Neural cell (in vitro differentiated cells): ENCODE measurements at regions not wholly inside any gene's neighbourhood (a gene's known extent, or its start where the extent isn't known, plus 50 kb on each side); places are given as distances from the start of the nearest gene placed in this dataset.

Experiments
- H2AFZ ChIP-seq: fragments of 200-600, 300-800 bp; sonication (generic), shearing (Covaris generic); 2 replicates; pipeline ENCODE4 v1.6.0; 2014; ENCODE audit warnings: low read depth, mild to moderate bottlenecking, antibody characterized with exemption, low read length, moderate library complexity
- H3F3A ChIP-seq: fragments of 200-600 bp; shearing (Covaris generic); 2 replicates; pipeline ENCODE4 v1.6.1; 2016; ENCODE audit warnings: mild to moderate bottlenecking, moderate library complexity, mixed read lengths, antibody characterized with exemption, low read length; ENCODE audit not compliant: insufficient read depth, poor library complexity, severe bottlenecking
- H3K27ac ChIP-seq: fragments of 200-600, 300-800 bp; sonication (generic), shearing (Covaris generic); 2 replicates; pipeline ENCODE4 v1.5.1; 2014; ENCODE audit warnings: mild to moderate bottlenecking, low read length, moderate library complexity
- H3K27me3 ChIP-seq: fragments of 300-800, 200-600 bp; sonication (generic), shearing (Covaris generic); 2 replicates; pipeline ENCODE4 v1.6.0; 2014; ENCODE audit warnings: mild to moderate bottlenecking, low read depth, low read length, moderate library complexity; ENCODE audit not compliant: insufficient read depth
- H3K36me3 ChIP-seq: fragments of 300-800, 200-600 bp; sonication (generic), shearing (Covaris generic); 2 replicates; pipeline ENCODE4 v1.5.1; 2014; ENCODE audit warnings: mild to moderate bottlenecking, antibody characterized with exemption, low read length, moderate library complexity; ENCODE audit not compliant: insufficient read depth
- H3K4me2 ChIP-seq: fragments of 300-800, 200-600 bp; sonication (generic), shearing (Covaris generic); 2 replicates; pipeline ENCODE4 v1.6.0; 2014; ENCODE audit warnings: mild to moderate bottlenecking, low read length
- H3K4me3 ChIP-seq: fragments of 300-800, 200-600 bp; sonication (generic), shearing (Covaris generic); 2 replicates; pipeline ENCODE4 v1.5.1; 2014; ENCODE audit warnings: mild to moderate bottlenecking, low read length, moderate library complexity
- H3K79me2 ChIP-seq: fragments of 200-600 bp; shearing (Covaris generic); replicated peaks from 2 replicates; pipeline ENCODE4 v1.6.0; 2014; ENCODE audit warnings: mild to moderate bottlenecking, low read length, moderate library complexity; ENCODE audit not compliant: insufficient read depth
- H3K9ac ChIP-seq: fragments of 300-800, 200-600 bp; sonication (generic), shearing (Covaris generic); 2 replicates; pipeline ENCODE4 v1.6.1; 2016; ENCODE audit warnings: mild to moderate bottlenecking, low read length, mixed read lengths
- H3K9me2 ChIP-seq: fragments of 200-600 bp; shearing (Covaris generic); 2 replicates; pipeline ENCODE4 v1.6.1; 2016; ENCODE audit warnings: mild to moderate bottlenecking, low read length, mixed read lengths; ENCODE audit not compliant: insufficient read depth
- H3K9me3 ChIP-seq: fragments of 200-600, 300-800 bp; sonication (generic), shearing (Covaris generic); 2 replicates; pipeline ENCODE4 v1.6.1; 2016; ENCODE audit warnings: mild to moderate bottlenecking, mixed run types, low read length, moderate library complexity, mixed read lengths
- H4K20me1 ChIP-seq: fragments of 200-600 bp; shearing (Covaris generic); 2 replicates; pipeline ENCODE4 v1.6.1; 2016; ENCODE audit warnings: mild to moderate bottlenecking, mixed run types; ENCODE audit not compliant: insufficient read depth
- EP300 ChIP-seq: fragments of 450-650 bp; conservative IDR thresholded peaks from 2 replicates; pipeline ENCODE4 v1.6.1; 2014; ENCODE audit warnings: antibody characterized with exemption, mild to moderate bottlenecking, moderate library complexity; ENCODE audit not compliant: poor library complexity, severe bottlenecking
- EZH2 ChIP-seq: fragments of 200-600, 300-800 bp; shearing (Covaris generic), sonication (generic); IDR thresholded peaks from 2 replicates; pipeline ENCODE4 v1.6.1; 2014; ENCODE audit warnings: antibody characterized with exemption, low read length, borderline replicate concordance, mild to moderate bottlenecking; ENCODE audit not compliant: insufficient read depth, poor library complexity, severe bottlenecking
- MXI1 ChIP-seq: fragments of 450-650 bp; conservative IDR thresholded peaks from 2 replicates; pipeline ENCODE4 v1.6.1; 2014; ENCODE audit warnings: antibody characterized with exemption, mild to moderate bottlenecking; ENCODE audit not compliant: poor library complexity, severe bottlenecking
- POLR2AphosphoS5 ChIP-seq: IDR thresholded peaks from 2 replicates; pipeline ENCODE4 v1.6.1; 2012
- RAD21 ChIP-seq: fragments of 450-650 bp; conservative IDR thresholded peaks from 2 replicates; pipeline ENCODE4 v1.6.1; 2014; ENCODE audit warnings: antibody characterized with exemption, mild to moderate bottlenecking, moderate library complexity
- SMC3 ChIP-seq: fragments of 450-650 bp; conservative IDR thresholded peaks from 2 replicates; pipeline ENCODE4 v1.6.1; 2014; ENCODE audit warnings: antibody characterized with exemption, mild to moderate bottlenecking, moderate library complexity; ENCODE audit not compliant: poor library complexity
- TAF1 ChIP-seq: IDR thresholded peaks from 2 replicates; pipeline ENCODE4 v1.6.1; 2012; ENCODE audit warnings: low read depth
- TF ChIP-seq, protein P1 (sequence below): fragments of 450-650 bp; IDR thresholded peaks from 2 replicates; pipeline ENCODE4 v1.5.1; 2014; ENCODE audit warnings: antibody characterized with exemption, mild to moderate bottlenecking, moderate library complexity; ENCODE audit not compliant: poor library complexity, severe bottlenecking
- TF ChIP-seq, protein P2 (sequence below): IDR thresholded peaks from 2 replicates; pipeline ENCODE4 v1.6.1; 2012; ENCODE audit warnings: borderline replicate concordance

- Histone ChIP-seq H3K9me3 (no peaks in the 10 kb centered on the region), H3K9me2 (no peaks in the 10 kb centered on the region), H3K36me3 (no peaks in the 10 kb centered on the region), H3K27ac (no peak overlapping the region), H3K27me3 (no peaks in the 10 kb centered on the region), H3K79me2 (no peaks in the 10 kb centered on the region), H2AFZ (no peak overlapping the region), H3K4me3 (no peak overlapping the region), H4K20me1 (no peaks in the 10 kb centered on the region), H3F3A (no peaks in the 10 kb centered on the region), H3K4me2 (no peak overlapping the region), H3K9ac (no peak overlapping the region)
- TF ChIP-seq MXI1 (no peak), EP300 (no peak), POLR2AphosphoS5 (no peak), SMC3 (no peak), TAF1 (no peak), EZH2 (no peak), RAD21 (no peak)
- TF ChIP-seq, protein P1, sequence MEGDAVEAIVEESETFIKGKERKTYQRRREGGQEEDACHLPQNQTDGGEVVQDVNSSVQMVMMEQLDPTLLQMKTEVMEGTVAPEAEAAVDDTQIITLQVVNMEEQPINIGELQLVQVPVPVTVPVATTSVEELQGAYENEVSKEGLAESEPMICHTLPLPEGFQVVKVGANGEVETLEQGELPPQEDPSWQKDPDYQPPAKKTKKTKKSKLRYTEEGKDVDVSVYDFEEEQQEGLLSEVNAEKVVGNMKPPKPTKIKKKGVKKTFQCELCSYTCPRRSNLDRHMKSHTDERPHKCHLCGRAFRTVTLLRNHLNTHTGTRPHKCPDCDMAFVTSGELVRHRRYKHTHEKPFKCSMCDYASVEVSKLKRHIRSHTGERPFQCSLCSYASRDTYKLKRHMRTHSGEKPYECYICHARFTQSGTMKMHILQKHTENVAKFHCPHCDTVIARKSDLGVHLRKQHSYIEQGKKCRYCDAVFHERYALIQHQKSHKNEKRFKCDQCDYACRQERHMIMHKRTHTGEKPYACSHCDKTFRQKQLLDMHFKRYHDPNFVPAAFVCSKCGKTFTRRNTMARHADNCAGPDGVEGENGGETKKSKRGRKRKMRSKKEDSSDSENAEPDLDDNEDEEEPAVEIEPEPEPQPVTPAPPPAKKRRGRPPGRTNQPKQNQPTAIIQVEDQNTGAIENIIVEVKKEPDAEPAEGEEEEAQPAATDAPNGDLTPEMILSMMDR = no peak
- TF ChIP-seq, protein P2, sequence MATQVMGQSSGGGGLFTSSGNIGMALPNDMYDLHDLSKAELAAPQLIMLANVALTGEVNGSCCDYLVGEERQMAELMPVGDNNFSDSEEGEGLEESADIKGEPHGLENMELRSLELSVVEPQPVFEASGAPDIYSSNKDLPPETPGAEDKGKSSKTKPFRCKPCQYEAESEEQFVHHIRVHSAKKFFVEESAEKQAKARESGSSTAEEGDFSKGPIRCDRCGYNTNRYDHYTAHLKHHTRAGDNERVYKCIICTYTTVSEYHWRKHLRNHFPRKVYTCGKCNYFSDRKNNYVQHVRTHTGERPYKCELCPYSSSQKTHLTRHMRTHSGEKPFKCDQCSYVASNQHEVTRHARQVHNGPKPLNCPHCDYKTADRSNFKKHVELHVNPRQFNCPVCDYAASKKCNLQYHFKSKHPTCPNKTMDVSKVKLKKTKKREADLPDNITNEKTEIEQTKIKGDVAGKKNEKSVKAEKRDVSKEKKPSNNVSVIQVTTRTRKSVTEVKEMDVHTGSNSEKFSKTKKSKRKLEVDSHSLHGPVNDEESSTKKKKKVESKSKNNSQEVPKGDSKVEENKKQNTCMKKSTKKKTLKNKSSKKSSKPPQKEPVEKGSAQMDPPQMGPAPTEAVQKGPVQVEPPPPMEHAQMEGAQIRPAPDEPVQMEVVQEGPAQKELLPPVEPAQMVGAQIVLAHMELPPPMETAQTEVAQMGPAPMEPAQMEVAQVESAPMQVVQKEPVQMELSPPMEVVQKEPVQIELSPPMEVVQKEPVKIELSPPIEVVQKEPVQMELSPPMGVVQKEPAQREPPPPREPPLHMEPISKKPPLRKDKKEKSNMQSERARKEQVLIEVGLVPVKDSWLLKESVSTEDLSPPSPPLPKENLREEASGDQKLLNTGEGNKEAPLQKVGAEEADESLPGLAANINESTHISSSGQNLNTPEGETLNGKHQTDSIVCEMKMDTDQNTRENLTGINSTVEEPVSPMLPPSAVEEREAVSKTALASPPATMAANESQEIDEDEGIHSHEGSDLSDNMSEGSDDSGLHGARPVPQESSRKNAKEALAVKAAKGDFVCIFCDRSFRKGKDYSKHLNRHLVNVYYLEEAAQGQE = no peak
Measured at GRCh38 chr15:98330258-98330657, 318.1 kb upstream of the IGF1R start.

- Histone ChIP-seq H4K20me1 (no peaks in the 10 kb centered on the region), H3F3A (no peaks in the 10 kb centered on the region), H3K9me2 (no peaks in the 10 kb centered on the region), H3K79me2 (no peaks in the 10 kb centered on the region), H3K4me2 (no peak overlapping the region), H3K27me3 (no peaks in the 10 kb centered on the region), H3K27ac (no peak overlapping the region), H2AFZ (no peak overlapping the region), H3K9ac (no peak overlapping the region), H3K4me3 (no peak overlapping the region), H3K36me3 (no peaks in the 10 kb centered on the region), H3K9me3 (no peaks in the 10 kb centered on the region)
- TF ChIP-seq, protein P2 = no peak
- TF ChIP-seq, protein P1 = no peak
- TF ChIP-seq EP300 = no peak
- TF ChIP-seq EZH2 = no peak
- TF ChIP-seq RAD21 = no peak
- TF ChIP-seq POLR2AphosphoS5 = no peak
- TF ChIP-seq MXI1 = no peak
Measured at GRCh38 chr15:98330692-98331435, 317.5 kb upstream of the IGF1R start.
